NCI-H2107 treated with DMSO at 0.1 percent for 48 hours (cell line): ENCODE measurements at regions not wholly inside any gene's neighbourhood (a gene's known extent, or its start where the extent isn't known, plus 50 kb on each side); places are given as distances from the start of the nearest gene placed in this dataset.

Experiments
- DNase-seq: peaks from one replicate; lab custom pipeline; 2025; ENCODE audit not compliant: unreplicated experiment; lab: John Stamatoyannopoulos, UW

GRCh38 chr16:85561248-85562092 is 51.7 kb upstream of the GSE1 start:
- no peak for DNase-seq

- DNase-seq, result peak; percentile 54
Observed at GRCh38 chr16:85562093-85562786, 50.9 kb upstream of the GSE1 start.

GRCh38 chr16:85563034-85563433 is 50.1 kb upstream of the GSE1 start:
- no peak for DNase-seq
